GM19025 (cell line): ENCODE measurements at regions not wholly inside any gene's neighbourhood (a gene's known extent, or its start where the extent isn't known, plus 50 kb on each side); places are given as distances from the start of the nearest gene placed in this dataset.
"Not testable (repeated sequence)": the region's sequence is repeated elsewhere in the genome, so short reads cannot be mapped to it uniquely, and the experiment has no call there.

ENCODE experiments used
- ATAC-seq: cut with Tn5 transposase; IDR thresholded peaks from one replicate; pipeline ENCODE4 v1.9.1; 2021; ENCODE audit warnings: mild to moderate bottlenecking, low read depth, moderate library complexity; ENCODE audit not compliant: unreplicated experiment

- ATAC-seq: no peak
Measured at GRCh38 chr6:50959081-50959641, 140.5 kb downstream of the TFAP2B start.

GRCh38 chr6:50961611-50962010 lies 142.9 kb downstream of the TFAP2B start:
- ATAC-seq: no peak

GRCh38 chr6:50962213-50962759 lies 143.6 kb downstream of the TFAP2B start:
- ATAC-seq: no peak

- no peak for ATAC-seq
Measured at GRCh38 chr6:50963952-50964351, 145.3 kb downstream of the TFAP2B start.

- ATAC-seq: no peak
Measured at GRCh38 chr6:50965495-50965894, 146.8 kb downstream of the TFAP2B start.

GRCh38 chr6:50966532-50966931 lies 147.9 kb downstream of the TFAP2B start:
- peak; percentile 75 for ATAC-seq

- no peak for ATAC-seq
Measured at GRCh38 chr6:50966986-50967385, 148.3 kb downstream of the TFAP2B start.

- ATAC-seq: not testable (repeated sequence)
Measured at GRCh38 chr6:50968246-50968645, 149.6 kb downstream of the TFAP2B start.

- no peak for ATAC-seq
Measured at GRCh38 chr6:50970908-50971307, 152.2 kb downstream of the TFAP2B start.

GRCh38 chr6:50973464-50973863 lies 154.8 kb downstream of the TFAP2B start:
- no peak for ATAC-seq

- no peak for ATAC-seq
Measured at GRCh38 chr6:50974319-50974718, 155.6 kb downstream of the TFAP2B start.

GRCh38 chr6:50975216-50975615 lies 156.5 kb downstream of the TFAP2B start:
- ATAC-seq: no peak

- ATAC-seq: no peak
Measured at GRCh38 chr6:50976907-50977306, 158.2 kb downstream of the TFAP2B start.

- ATAC-seq: no peak
Measured at GRCh38 chr6:50977796-50978195, 159.1 kb downstream of the TFAP2B start.

GRCh38 chr6:50978380-50979170 lies 159.9 kb downstream of the TFAP2B start:
- no peak for ATAC-seq

GRCh38 chr6:50979171-50979525 lies 160.5 kb downstream of the TFAP2B start:
- no peak for ATAC-seq

- ATAC-seq: no peak
Measured at GRCh38 chr6:50984135-50984534, 165.5 kb downstream of the TFAP2B start.

- ATAC-seq: no peak
Measured at GRCh38 chr6:50986319-50986718, 167.6 kb downstream of the TFAP2B start.

- ATAC-seq: no peak
Measured at GRCh38 chr6:50989123-50989522, 170.5 kb downstream of the TFAP2B start.

- ATAC-seq: no peak
Measured at GRCh38 chr6:50990750-50991446, 172.2 kb downstream of the TFAP2B start.

- no peak for ATAC-seq
Measured at GRCh38 chr6:50992232-50992631, 173.6 kb downstream of the TFAP2B start.
